Smooth muscle cell (in vitro differentiated cells): ENCODE measurements at regions not wholly inside any gene's neighbourhood (a gene's known extent, or its start where the extent isn't known, plus 50 kb on each side); places are given as distances from the start of the nearest gene placed in this dataset.

Source experiments
- DNase-seq: peaks from one replicate; lab custom pipeline; 2025; ENCODE audit not compliant: unreplicated experiment; lab: John Stamatoyannopoulos, UW
- H2AFZ ChIP-seq: fragments of 200-600 bp; sonication (generic); 2 replicates; pipeline ENCODE4 v1.6.0; 2016; ENCODE audit warnings: antibody characterized with exemption, low read depth, mild to moderate bottlenecking
- H3F3A ChIP-seq: fragments of 200-600 bp; sonication (generic); 2 replicates; pipeline ENCODE4 v1.6.0; 2017; ENCODE audit warnings: antibody characterized with exemption, low read depth
- H3K27ac ChIP-seq: fragments of 200-600 bp; sonication (generic); 2 replicates; pipeline ENCODE4 v1.5.1; 2016; ENCODE audit warnings: low read depth, mild to moderate bottlenecking
- H3K27me3 ChIP-seq: fragments of 200-600 bp; sonication (generic); 2 replicates; pipeline ENCODE4 v1.6.1; 2016; ENCODE audit warnings: low read depth, mild to moderate bottlenecking
- H3K36me3 ChIP-seq: fragments of 200-600 bp; sonication (generic); 2 replicates; pipeline ENCODE4 v1.5.1; 2016; ENCODE audit warnings: low read depth
- H3K4me1 ChIP-seq: fragments of 200-600 bp; sonication (generic); 2 replicates; pipeline ENCODE4 v1.5.1; 2016; ENCODE audit warnings: low read depth
- H3K4me2 ChIP-seq: fragments of 200-600 bp; sonication (generic); 2 replicates; pipeline ENCODE4 v1.6.0; 2016; ENCODE audit warnings: mild to moderate bottlenecking
- H3K4me3 ChIP-seq: fragments of 200-600 bp; sonication (generic); 2 replicates; pipeline ENCODE4 v1.5.1; 2016; ENCODE audit warnings: mild to moderate bottlenecking
- H3K79me2 ChIP-seq: fragments of 200-600 bp; sonication (generic); 2 replicates; pipeline ENCODE4 v1.6.0; 2016; ENCODE audit warnings: low read depth, mild to moderate bottlenecking
- H3K9ac ChIP-seq: fragments of 200-600 bp; sonication (generic); 2 replicates; pipeline ENCODE4 v1.6.0; 2016; ENCODE audit warnings: low read depth
- H3K9me3 ChIP-seq: fragments of 200-600 bp; sonication (generic); replicated peaks from 2 replicates; pipeline ENCODE4 v1.5.1; 2016; ENCODE audit warnings: low read depth
- H4K20me1 ChIP-seq: fragments of 200-600 bp; sonication (generic); 2 replicates; pipeline ENCODE4 v1.6.0; 2016; ENCODE audit warnings: low read depth
- WGBS: methylation state at CpG from one replicate; pipeline ENCODE4 v1.1.7; 2016; ENCODE audit warnings: low lambda C conversion rate; 5-methylcytosine and 5-hydroxymethylcytosine counted together
- TF ChIP-seq, protein P1 (sequence below): fragments of 200-600 bp; sonication (generic); IDR thresholded peaks from 2 replicates; pipeline ENCODE4 v1.5.1; 2017; ENCODE audit warnings: borderline replicate concordance, mild to moderate bottlenecking, antibody characterized with exemption; ENCODE audit not compliant: insufficient read depth, poor library complexity, severe bottlenecking

DNA sequence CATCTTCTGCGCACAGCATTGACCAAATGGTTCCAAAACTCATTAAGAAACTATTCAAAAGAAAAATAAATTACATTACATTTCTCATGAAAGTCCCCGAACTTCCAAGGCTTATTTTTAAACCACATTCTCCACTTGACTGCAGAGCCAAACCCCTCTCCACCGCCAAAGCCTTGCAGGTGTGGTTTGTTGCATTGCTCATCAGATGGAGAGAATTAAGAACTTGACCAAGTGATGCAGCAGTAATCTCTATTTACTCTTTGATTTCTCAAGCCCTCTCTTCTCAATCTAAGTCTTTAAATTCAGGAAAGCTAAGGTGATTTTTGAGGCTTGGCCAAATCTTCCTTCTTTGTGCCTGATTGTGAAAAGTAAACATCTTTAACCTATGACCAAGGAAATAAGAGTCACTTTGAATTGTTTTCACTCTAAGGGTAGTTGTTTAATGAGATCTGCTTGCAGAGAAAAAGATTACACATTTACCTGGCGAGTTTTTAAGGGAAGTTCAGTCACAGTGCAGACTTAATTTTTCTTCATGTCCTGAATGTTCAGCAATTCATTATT is 290.5 kb upstream of the ITGA1 start:
- no peak overlapping the region for H3K4me2 ChIP-seq
- no peak overlapping the region for H2AFZ ChIP-seq
- TF ChIP-seq, protein P1, sequence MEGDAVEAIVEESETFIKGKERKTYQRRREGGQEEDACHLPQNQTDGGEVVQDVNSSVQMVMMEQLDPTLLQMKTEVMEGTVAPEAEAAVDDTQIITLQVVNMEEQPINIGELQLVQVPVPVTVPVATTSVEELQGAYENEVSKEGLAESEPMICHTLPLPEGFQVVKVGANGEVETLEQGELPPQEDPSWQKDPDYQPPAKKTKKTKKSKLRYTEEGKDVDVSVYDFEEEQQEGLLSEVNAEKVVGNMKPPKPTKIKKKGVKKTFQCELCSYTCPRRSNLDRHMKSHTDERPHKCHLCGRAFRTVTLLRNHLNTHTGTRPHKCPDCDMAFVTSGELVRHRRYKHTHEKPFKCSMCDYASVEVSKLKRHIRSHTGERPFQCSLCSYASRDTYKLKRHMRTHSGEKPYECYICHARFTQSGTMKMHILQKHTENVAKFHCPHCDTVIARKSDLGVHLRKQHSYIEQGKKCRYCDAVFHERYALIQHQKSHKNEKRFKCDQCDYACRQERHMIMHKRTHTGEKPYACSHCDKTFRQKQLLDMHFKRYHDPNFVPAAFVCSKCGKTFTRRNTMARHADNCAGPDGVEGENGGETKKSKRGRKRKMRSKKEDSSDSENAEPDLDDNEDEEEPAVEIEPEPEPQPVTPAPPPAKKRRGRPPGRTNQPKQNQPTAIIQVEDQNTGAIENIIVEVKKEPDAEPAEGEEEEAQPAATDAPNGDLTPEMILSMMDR = no peak
- no peaks in the 10 kb centered on the region for H3F3A ChIP-seq
- WGBS = 86% methylated on average over 4 of the region's 4 CpGs
- no peaks in the 10 kb centered on the region for H3K4me1 ChIP-seq
- no peak for DNase-seq
- H3K36me3 ChIP-seq = no peaks in the 10 kb centered on the region
- no peaks in the 10 kb centered on the region for H3K9me3 ChIP-seq
- no peaks in the 10 kb centered on the region for H3K79me2 ChIP-seq
- H3K27ac ChIP-seq = no peak overlapping the region
- H4K20me1 ChIP-seq = no peaks in the 10 kb centered on the region
- H3K9ac ChIP-seq = no peak overlapping the region
- H3K27me3 ChIP-seq = no peaks in the 10 kb centered on the region
- H3K4me3 ChIP-seq = no peak overlapping the region

- TF ChIP-seq, protein P1 = no peak
- H3K4me1 ChIP-seq = no peaks in the 10 kb centered on the region
- H3K36me3 ChIP-seq = no peaks in the 10 kb centered on the region
- no peaks in the 10 kb centered on the region for H3F3A ChIP-seq
- H3K79me2 ChIP-seq = no peaks in the 10 kb centered on the region
- no peak overlapping the region for H3K27ac ChIP-seq
- no peak overlapping the region for H2AFZ ChIP-seq
- no peak overlapping the region for H3K9ac ChIP-seq
- no peaks in the 10 kb centered on the region for H3K27me3 ChIP-seq
- no peak overlapping the region for H3K4me2 ChIP-seq
- no peaks in the 10 kb centered on the region for H3K9me3 ChIP-seq
- no peaks in the 10 kb centered on the region for H4K20me1 ChIP-seq
- DNase-seq = no peak
- no peak overlapping the region for H3K4me3 ChIP-seq
Observed at GRCh38 chr5:52498607-52499006, 289.1 kb upstream of the ITGA1 start.

DNA sequence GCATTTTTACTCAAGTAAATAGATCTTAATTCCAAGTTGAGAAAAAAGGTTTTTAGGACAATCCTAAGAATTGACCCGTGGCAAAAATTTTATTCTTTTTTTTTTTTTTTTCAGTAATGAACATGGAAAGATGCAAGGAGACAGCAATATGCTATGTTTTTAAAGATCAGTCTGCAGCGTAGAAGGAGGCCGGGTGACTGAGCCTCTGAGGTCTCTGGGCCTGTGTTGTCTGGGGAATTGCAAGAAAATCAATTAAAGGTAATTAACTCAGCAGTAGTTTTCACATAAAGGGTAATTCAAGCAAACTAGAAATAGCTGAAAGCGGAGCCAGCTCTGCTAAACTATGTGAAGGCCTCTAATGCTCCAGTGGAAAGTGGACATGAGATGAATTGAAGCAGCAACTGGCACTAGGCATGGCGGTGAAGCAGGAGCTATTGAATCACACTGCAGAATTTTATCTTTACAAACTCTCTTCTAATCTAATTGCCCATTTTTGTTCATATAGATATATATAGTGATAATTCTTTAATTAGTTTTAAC is 285.2 kb upstream of the ITGA1 start:
- H3K27ac ChIP-seq = no peak overlapping the region
- no peaks in the 10 kb centered on the region for H3F3A ChIP-seq
- H3K9ac ChIP-seq = no peak overlapping the region
- no peaks in the 10 kb centered on the region for H4K20me1 ChIP-seq
- H3K36me3 ChIP-seq = no peaks in the 10 kb centered on the region
- no peak overlapping the region for H3K4me3 ChIP-seq
- TF ChIP-seq, protein P1 = no peak
- no peaks in the 10 kb centered on the region for H3K79me2 ChIP-seq
- no peak overlapping the region for H2AFZ ChIP-seq
- H3K4me1 ChIP-seq = no peaks in the 10 kb centered on the region
- WGBS = 91% methylated on average over 5 of the region's 5 CpGs
- DNase-seq = no peak
- H3K4me2 ChIP-seq = no peak overlapping the region
- H3K9me3 ChIP-seq = no peaks in the 10 kb centered on the region
- no peaks in the 10 kb centered on the region for H3K27me3 ChIP-seq

GRCh38 chr5:52504584-52505240 is 283.0 kb upstream of the ITGA1 start:
- H3K27me3 ChIP-seq = no peaks in the 10 kb centered on the region
- no peaks in the 10 kb centered on the region for H3K4me1 ChIP-seq
- H3K36me3 ChIP-seq = no peaks in the 10 kb centered on the region
- WGBS = 90% methylated on average over 6 of the region's 6 CpGs
- H3K4me2 ChIP-seq = no peak overlapping the region
- no peaks in the 10 kb centered on the region for H3F3A ChIP-seq
- H3K79me2 ChIP-seq = no peaks in the 10 kb centered on the region
- no peak for DNase-seq
- no peak overlapping the region for H2AFZ ChIP-seq
- no peak overlapping the region for H3K4me3 ChIP-seq
- no peak overlapping the region for H3K27ac ChIP-seq
- no peaks in the 10 kb centered on the region for H4K20me1 ChIP-seq
- TF ChIP-seq, protein P1 = no peak
- no peaks in the 10 kb centered on the region for H3K9me3 ChIP-seq
- H3K9ac ChIP-seq = no peak overlapping the region
